Neural cell (in vitro differentiated cells): ENCODE measurements at regions not wholly inside any gene's neighbourhood (a gene's known extent, or its start where the extent isn't known, plus 50 kb on each side); places are given as distances from the start of the nearest gene placed in this dataset.

Experiments used
- H2AFZ ChIP-seq: fragments of 200-600, 300-800 bp; sonication (generic), shearing (Covaris generic); 2 replicates; pipeline ENCODE4 v1.6.0; 2014; ENCODE audit warnings: low read depth, mild to moderate bottlenecking, antibody characterized with exemption, low read length, moderate library complexity
- H3F3A ChIP-seq: fragments of 200-600 bp; shearing (Covaris generic); 2 replicates; pipeline ENCODE4 v1.6.1; 2016; ENCODE audit warnings: mild to moderate bottlenecking, moderate library complexity, mixed read lengths, antibody characterized with exemption, low read length; ENCODE audit not compliant: insufficient read depth, poor library complexity, severe bottlenecking
- H3K27ac ChIP-seq: fragments of 200-600, 300-800 bp; sonication (generic), shearing (Covaris generic); 2 replicates; pipeline ENCODE4 v1.5.1; 2014; ENCODE audit warnings: mild to moderate bottlenecking, low read length, moderate library complexity
- H3K27me3 ChIP-seq: fragments of 300-800, 200-600 bp; sonication (generic), shearing (Covaris generic); 2 replicates; pipeline ENCODE4 v1.6.0; 2014; ENCODE audit warnings: mild to moderate bottlenecking, low read depth, low read length, moderate library complexity; ENCODE audit not compliant: insufficient read depth
- H3K36me3 ChIP-seq: fragments of 300-800, 200-600 bp; sonication (generic), shearing (Covaris generic); 2 replicates; pipeline ENCODE4 v1.5.1; 2014; ENCODE audit warnings: mild to moderate bottlenecking, antibody characterized with exemption, low read length, moderate library complexity; ENCODE audit not compliant: insufficient read depth
- H3K4me2 ChIP-seq: fragments of 300-800, 200-600 bp; sonication (generic), shearing (Covaris generic); 2 replicates; pipeline ENCODE4 v1.6.0; 2014; ENCODE audit warnings: mild to moderate bottlenecking, low read length
- H3K4me3 ChIP-seq: fragments of 300-800, 200-600 bp; sonication (generic), shearing (Covaris generic); 2 replicates; pipeline ENCODE4 v1.5.1; 2014; ENCODE audit warnings: mild to moderate bottlenecking, low read length, moderate library complexity
- H3K79me2 ChIP-seq: fragments of 200-600 bp; shearing (Covaris generic); replicated peaks from 2 replicates; pipeline ENCODE4 v1.6.0; 2014; ENCODE audit warnings: mild to moderate bottlenecking, low read length, moderate library complexity; ENCODE audit not compliant: insufficient read depth
- H3K9ac ChIP-seq: fragments of 300-800, 200-600 bp; sonication (generic), shearing (Covaris generic); 2 replicates; pipeline ENCODE4 v1.6.1; 2016; ENCODE audit warnings: mild to moderate bottlenecking, low read length, mixed read lengths
- H3K9me2 ChIP-seq: fragments of 200-600 bp; shearing (Covaris generic); 2 replicates; pipeline ENCODE4 v1.6.1; 2016; ENCODE audit warnings: mild to moderate bottlenecking, low read length, mixed read lengths; ENCODE audit not compliant: insufficient read depth
- H3K9me3 ChIP-seq: fragments of 200-600, 300-800 bp; sonication (generic), shearing (Covaris generic); 2 replicates; pipeline ENCODE4 v1.6.1; 2016; ENCODE audit warnings: mild to moderate bottlenecking, mixed run types, low read length, moderate library complexity, mixed read lengths
- H4K20me1 ChIP-seq: fragments of 200-600 bp; shearing (Covaris generic); 2 replicates; pipeline ENCODE4 v1.6.1; 2016; ENCODE audit warnings: mild to moderate bottlenecking, mixed run types; ENCODE audit not compliant: insufficient read depth
- CTCF ChIP-seq: fragments of 450-650 bp; IDR thresholded peaks from 2 replicates; pipeline ENCODE4 v1.5.1; 2014; ENCODE audit warnings: antibody characterized with exemption, mild to moderate bottlenecking, moderate library complexity; ENCODE audit not compliant: poor library complexity, severe bottlenecking
- EZH2 ChIP-seq: fragments of 200-600, 300-800 bp; shearing (Covaris generic), sonication (generic); IDR thresholded peaks from 2 replicates; pipeline ENCODE4 v1.6.1; 2014; ENCODE audit warnings: antibody characterized with exemption, low read length, borderline replicate concordance, mild to moderate bottlenecking; ENCODE audit not compliant: insufficient read depth, poor library complexity, severe bottlenecking
- MXI1 ChIP-seq: fragments of 450-650 bp; conservative IDR thresholded peaks from 2 replicates; pipeline ENCODE4 v1.6.1; 2014; ENCODE audit warnings: antibody characterized with exemption, mild to moderate bottlenecking; ENCODE audit not compliant: poor library complexity, severe bottlenecking
- POLR2AphosphoS5 ChIP-seq: IDR thresholded peaks from 2 replicates; pipeline ENCODE4 v1.6.1; 2012
- RAD21 ChIP-seq: fragments of 450-650 bp; conservative IDR thresholded peaks from 2 replicates; pipeline ENCODE4 v1.6.1; 2014; ENCODE audit warnings: antibody characterized with exemption, mild to moderate bottlenecking, moderate library complexity
- REST ChIP-seq: IDR thresholded peaks from 2 replicates; pipeline ENCODE4 v1.6.1; 2012; ENCODE audit warnings: borderline replicate concordance
- SMC3 ChIP-seq: fragments of 450-650 bp; conservative IDR thresholded peaks from 2 replicates; pipeline ENCODE4 v1.6.1; 2014; ENCODE audit warnings: antibody characterized with exemption, mild to moderate bottlenecking, moderate library complexity; ENCODE audit not compliant: poor library complexity
- TAF1 ChIP-seq: IDR thresholded peaks from 2 replicates; pipeline ENCODE4 v1.6.1; 2012; ENCODE audit warnings: low read depth

GRCh38 chr6:84870672-84871071, 106.3 kb upstream of the TBX18 start:
- TF ChIP-seq POLR2AphosphoS5: no peak
- TF ChIP-seq EZH2: no peak
- no peak for TF ChIP-seq CTCF
- no peak for TF ChIP-seq SMC3
- no peak for TF ChIP-seq REST
- no peak for TF ChIP-seq TAF1
- TF ChIP-seq RAD21: no peak

GRCh38 chr6:84868149-84868548, 103.8 kb upstream of the TBX18 start:
- Histone ChIP-seq H3K36me3 (no peaks in the 10 kb centered on the region), H3K27me3 (no peaks in the 10 kb centered on the region), H4K20me1 (no peaks in the 10 kb centered on the region), H3F3A (no peaks in the 10 kb centered on the region), H3K27ac (no peak overlapping the region), H3K4me2 (no peak overlapping the region), H3K9ac (no peak overlapping the region), H3K9me2 (no peaks in the 10 kb centered on the region), H3K79me2 (no peaks in the 10 kb centered on the region), H3K4me3 (no peak overlapping the region), H3K9me3 (no peaks in the 10 kb centered on the region), H2AFZ (no peak overlapping the region)
- TF ChIP-seq MXI1 (no peak), RAD21 (no peak), CTCF (no peak)

More at GRCh38 chr6:84870672-84871071, 106.3 kb upstream of the TBX18 start:
- H3K4me3 ChIP-seq: no peak overlapping the region
- H3K79me2 ChIP-seq: no peaks in the 10 kb centered on the region
- no peaks in the 10 kb centered on the region for H3F3A ChIP-seq
- H4K20me1 ChIP-seq: no peaks in the 10 kb centered on the region
- H3K36me3 ChIP-seq: no peaks in the 10 kb centered on the region
- H3K9ac ChIP-seq: no peak overlapping the region
- no peak overlapping the region for H3K4me2 ChIP-seq
- no peak overlapping the region for H3K27ac ChIP-seq
- no peaks in the 10 kb centered on the region for H3K9me3 ChIP-seq
- H3K9me2 ChIP-seq: no peaks in the 10 kb centered on the region
- no peak overlapping the region for H2AFZ ChIP-seq
- no peaks in the 10 kb centered on the region for H3K27me3 ChIP-seq
